ENCODE measurements at regions not wholly inside any gene's neighbourhood (a gene's known extent, or its start where the extent isn't known, plus 50 kb on each side); places are given as distances from the start of the nearest gene placed in this dataset.
"Not testable (repeated sequence)": the region's sequence is repeated elsewhere in the genome, so short reads cannot be mapped to it uniquely, and the experiment has no call there.

GRCh38 chr6:141131616-141132015 is 1001.1 kb upstream of the GJE1 start:
- DNase-seq = no peak

- DNase-seq = no peak
Measured at GRCh38 chr6:141123497-141123896, 1009.2 kb upstream of the GJE1 start.

GRCh38 chr6:141123049-141123448 is 1009.7 kb upstream of the GJE1 start:
- no peak for DNase-seq

- DNase-seq = no peak
Measured at GRCh38 chr6:141118991-141119390, 1013.7 kb upstream of the GJE1 start.

- DNase-seq = no peak
Measured at GRCh38 chr6:141117874-141118273, 1014.9 kb upstream of the GJE1 start.

GRCh38 chr6:141110481-141110880 is 1022.2 kb upstream of the GJE1 start:
- no peak for DNase-seq

- peak; percentile 90 for DNase-seq
Measured at GRCh38 chr6:141107591-141108160, 1025.0 kb upstream of the GJE1 start.

GRCh38 chr6:141105481-141105880 is 1027.2 kb upstream of the GJE1 start:
- peak; percentile 90 for DNase-seq

GRCh38 chr6:141103246-141103645 is 1029.5 kb upstream of the GJE1 start:
- no peak for DNase-seq

- no peak for DNase-seq
Measured at GRCh38 chr6:141097471-141097870, 1035.3 kb upstream of the GJE1 start.

- no peak for DNase-seq
Measured at GRCh38 chr6:141095308-141095707, 1037.4 kb upstream of the GJE1 start.

- no peak for DNase-seq
Measured at GRCh38 chr6:141088171-141088570, 1044.6 kb upstream of the GJE1 start.

- peak; percentile 75 for DNase-seq
Measured at GRCh38 chr6:141077355-141078333, 1055.1 kb upstream of the GJE1 start.

- no peak for DNase-seq
Measured at GRCh38 chr6:141057761-141058160, 1075.0 kb upstream of the GJE1 start.

GRCh38 chr6:141056945-141057625 is 1075.6 kb upstream of the GJE1 start:
- no peak for DNase-seq

- DNase-seq = no peak
Measured at GRCh38 chr6:141050471-141050870, 1082.3 kb upstream of the GJE1 start.

- DNase-seq = no peak
Measured at GRCh38 chr6:141048451-141048850, 1084.3 kb upstream of the GJE1 start.

GRCh38 chr6:141046496-141046895 is 1086.2 kb upstream of the GJE1 start:
- DNase-seq = not testable (repeated sequence)

GRCh38 chr6:141041596-141042087 is 1091.1 kb upstream of the GJE1 start:
- no peak for DNase-seq

- DNase-seq = no peak
Measured at GRCh38 chr6:141035312-141036200, 1097.2 kb upstream of the GJE1 start.

GRCh38 chr6:141033101-141033500 is 1099.6 kb upstream of the GJE1 start:
- DNase-seq = no peak

GRCh38 chr6:141029908-141030307 is 1102.8 kb upstream of the GJE1 start:
- no peak for DNase-seq
